Kasumi-1 (cell line): ENCODE measurements at regions not wholly inside any gene's neighbourhood (a gene's known extent, or its start where the extent isn't known, plus 50 kb on each side); places are given as distances from the start of the nearest gene placed in this dataset.

Source experiments
- DNase-seq, 2 experiments: peaks; one replicate each; lab custom pipeline; 2025; lab: John Stamatoyannopoulos, UW

- DNase-seq, result no peak
These were observed 391.8 kb upstream of the ZNF608 start for GRCh38 chr5:125138266-125138665.

DNA sequence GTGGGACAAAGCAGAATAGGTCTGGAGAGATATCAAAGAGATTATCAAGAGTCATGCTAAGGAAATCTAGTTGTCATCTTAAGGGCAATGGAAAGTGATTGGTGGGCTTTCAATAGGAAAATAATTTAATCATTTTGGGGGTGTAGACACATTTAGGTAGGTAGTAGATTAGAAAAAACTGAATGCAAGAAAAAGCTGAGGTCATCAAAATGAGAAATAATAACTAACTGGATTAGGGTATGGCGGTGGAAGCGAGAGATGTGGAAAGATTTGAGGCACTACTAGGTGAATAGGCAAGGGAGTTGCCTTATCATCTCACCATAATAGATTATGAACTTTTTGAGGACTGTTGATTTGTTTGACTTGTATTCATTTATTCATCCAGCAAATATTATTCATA is 393.2 kb upstream of the ZNF608 start:
- no peak for DNase-seq

DNA sequence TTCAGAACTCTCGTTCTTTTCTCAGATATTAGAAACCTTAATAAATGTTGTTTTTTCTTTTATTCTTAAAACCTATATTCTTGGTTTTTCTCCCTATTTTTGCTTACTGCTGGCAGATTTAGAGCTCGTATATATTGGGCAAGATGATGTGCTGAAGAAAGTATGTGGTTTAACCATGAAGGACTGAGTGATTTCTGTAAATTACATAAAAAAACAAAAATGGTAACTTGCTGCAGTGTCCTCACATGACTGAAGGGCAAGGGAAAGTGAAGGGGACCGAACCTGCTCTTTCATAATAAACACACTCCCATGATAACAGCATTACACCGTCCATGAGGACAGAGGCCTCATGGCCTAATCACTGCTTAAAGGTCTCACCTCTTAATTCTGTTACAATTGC is 393.8 kb upstream of the ZNF608 start:
- DNase-seq, result no peak

- DNase-seq, result no peak
These were observed 394.4 kb upstream of the ZNF608 start for GRCh38 chr5:125140855-125141254.

DNA sequence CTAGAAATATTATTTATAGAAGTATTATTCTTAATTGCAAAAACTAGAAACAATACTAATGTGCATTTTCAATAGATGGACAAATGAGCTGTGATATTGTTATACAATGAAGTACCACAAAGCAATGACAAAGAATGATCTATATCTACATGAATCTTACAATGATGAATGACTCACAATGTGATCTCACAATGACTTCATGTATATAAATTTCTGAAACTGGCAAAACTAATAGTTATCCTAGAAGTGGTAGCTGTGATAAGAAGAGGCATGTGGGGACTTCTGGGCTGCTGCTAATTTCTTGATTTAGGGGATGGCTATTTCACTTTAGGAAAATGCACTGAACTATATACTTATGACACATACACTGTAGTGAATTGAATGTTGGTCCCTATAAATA is 396.0 kb upstream of the ZNF608 start:
- no peak for DNase-seq

DNA sequence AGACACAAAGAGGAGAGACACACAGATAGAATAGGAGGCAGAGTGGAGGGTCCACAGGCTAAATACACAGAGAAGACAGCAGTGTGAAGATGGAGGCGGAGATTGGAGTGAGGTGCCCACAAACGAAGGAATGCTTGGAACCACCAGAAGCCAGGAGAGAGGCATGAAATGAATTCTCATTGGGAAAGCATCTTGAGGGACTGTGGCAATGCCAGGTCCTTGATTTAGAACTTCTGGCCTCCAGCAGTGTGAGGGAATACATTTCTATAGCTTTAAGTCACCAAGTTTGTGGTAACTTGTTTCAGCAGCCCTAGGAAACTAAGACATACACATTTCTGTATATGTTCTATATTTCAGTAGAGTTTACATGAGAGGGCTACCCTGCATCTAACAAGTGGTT is 396.6 kb upstream of the ZNF608 start:
- no peak for DNase-seq

- DNase-seq, result no peak
These were observed 401.6 kb upstream of the ZNF608 start for GRCh38 chr5:125148076-125148475.

DNA sequence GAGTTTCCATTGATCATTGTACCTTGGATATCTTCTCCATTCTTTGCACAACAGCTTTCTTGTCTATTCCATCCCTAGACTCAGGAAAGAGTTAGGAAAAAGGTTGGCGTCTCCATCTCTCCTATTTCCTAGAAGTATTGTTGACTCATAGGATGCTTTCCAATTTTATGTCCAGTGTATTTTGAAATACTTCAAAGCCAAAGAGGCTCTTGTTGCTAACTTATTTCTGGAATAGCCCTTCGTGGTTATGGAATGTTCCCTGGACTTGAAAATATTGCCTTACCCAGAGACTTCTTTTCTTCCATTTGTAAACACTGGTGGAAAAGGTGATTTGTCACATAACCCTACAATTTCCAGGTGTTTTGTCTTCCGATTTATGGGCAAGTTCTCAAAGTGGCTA is 402.3 kb upstream of the ZNF608 start:
- no peak for DNase-seq

- no peak for DNase-seq
These were observed 402.7 kb upstream of the ZNF608 start for GRCh38 chr5:125149110-125149509.

GRCh38 chr5:125149527-125149926 is 403.1 kb upstream of the ZNF608 start:
- DNase-seq, result no peak

DNA sequence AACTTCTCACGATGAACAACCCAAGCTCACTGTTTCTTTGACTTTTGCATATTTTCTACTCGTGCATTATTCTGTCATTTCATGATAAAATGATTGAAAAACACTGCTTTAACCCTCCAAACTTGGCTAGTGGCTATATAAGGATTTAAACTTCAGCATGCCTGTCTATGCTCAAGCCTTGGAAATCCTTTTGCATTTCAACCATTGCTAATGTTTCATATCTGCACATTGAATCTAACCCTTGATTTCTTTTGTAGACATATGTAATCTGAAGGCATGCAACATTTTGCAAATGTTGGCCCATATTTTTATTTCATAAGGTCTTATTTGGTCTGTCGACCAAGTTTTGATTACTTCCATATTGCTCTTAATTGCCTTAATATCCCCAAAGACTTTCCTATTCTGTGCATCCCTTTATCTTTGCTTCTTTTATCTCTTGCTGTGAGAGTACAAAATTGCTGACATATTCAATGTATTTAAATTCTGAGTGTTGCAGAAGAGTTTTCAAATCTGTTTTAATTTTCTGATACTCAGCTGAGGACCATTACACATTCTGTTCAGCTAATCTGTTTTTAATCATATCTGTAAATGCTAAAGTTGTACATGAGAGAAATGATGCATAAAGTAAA is 403.7 kb upstream of the ZNF608 start:
- no peak for DNase-seq

GRCh38 chr5:125151150-125151900 is 404.9 kb upstream of the ZNF608 start:
- no peak for DNase-seq

DNA sequence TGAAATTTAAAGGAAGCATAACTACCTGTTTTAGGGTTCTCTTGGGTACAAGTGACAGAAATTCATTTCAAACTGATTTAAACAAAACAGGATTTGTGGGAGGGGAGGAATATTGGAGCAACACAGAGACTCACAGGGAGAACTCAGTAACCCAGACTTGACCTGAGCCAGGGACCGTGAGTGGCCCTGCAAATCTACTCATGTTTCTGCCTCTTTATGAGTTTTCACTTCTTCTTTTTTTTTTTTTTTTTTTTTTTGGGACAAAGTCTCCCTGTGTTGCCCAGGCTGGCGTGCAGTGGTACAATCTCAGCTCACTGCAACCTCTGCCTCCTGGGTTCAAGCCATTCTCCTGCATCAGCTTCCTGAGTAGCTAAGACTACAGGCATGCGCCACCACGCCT is 405.6 kb upstream of the ZNF608 start:
- no peak for DNase-seq

- DNase-seq, result no peak
These were observed 406.2 kb upstream of the ZNF608 start for GRCh38 chr5:125152461-125153189.

- no peak for DNase-seq
These were observed 406.8 kb upstream of the ZNF608 start for GRCh38 chr5:125153231-125153630.

DNA sequence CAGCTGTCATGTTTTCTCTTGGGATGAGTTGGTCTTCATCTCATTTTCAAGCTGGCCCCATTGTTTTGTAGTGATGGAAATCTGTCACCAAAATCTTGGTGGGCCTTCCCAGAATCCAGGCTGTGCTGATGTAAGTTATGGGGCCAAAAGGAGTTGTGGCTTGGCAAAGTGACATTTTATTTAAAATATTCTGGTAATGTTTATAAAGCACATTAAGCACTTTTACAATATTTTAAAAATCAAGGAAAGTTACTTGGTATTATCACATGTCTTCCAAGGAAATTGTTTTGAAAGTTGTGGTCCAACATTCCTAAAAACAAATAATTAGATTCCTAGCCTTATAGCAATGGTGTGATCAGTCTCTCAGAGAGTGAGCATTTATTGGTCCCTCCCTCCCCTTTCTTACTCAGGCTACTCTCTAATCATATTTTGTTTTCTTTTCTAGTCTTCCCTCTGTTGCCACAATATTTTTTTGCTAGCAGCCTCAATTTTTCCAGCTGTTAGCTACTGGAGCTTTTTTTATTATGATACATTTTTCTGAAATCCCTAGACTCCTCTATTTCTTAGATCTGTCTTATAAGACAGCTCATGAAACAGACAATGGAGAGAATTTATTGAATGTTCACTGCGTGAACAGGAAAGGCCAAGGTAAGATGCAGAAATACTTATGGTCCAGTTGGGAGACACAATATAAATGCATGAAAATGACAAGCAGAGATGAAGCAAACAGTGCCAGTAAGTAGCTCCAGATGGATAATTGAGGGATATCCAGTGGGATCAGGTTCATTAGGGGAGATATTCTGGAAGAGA is 408.1 kb upstream of the ZNF608 start:
- DNase-seq, result no peak

- DNase-seq, result no peak
These were observed 414.5 kb upstream of the ZNF608 start for GRCh38 chr5:125160787-125161502.

DNA sequence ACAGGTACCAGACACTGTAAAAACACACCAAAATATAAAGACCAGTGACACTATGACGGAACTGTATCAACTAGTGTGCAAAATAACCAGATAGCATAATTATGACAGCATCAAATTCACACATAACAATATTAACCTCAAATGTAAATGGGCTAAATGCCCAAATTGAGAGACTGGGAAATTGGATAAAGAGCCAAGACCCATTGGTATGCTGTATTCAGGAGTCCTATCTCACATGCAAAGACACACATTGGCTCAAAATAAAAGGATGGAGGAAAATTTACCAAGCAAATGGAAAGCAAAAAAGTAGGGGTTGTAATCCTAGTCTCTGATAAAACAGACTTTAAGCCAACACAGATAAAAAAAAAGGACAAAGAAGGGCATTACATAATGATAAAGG is 416.3 kb upstream of the ZNF608 start:
- no peak for DNase-seq

DNA sequence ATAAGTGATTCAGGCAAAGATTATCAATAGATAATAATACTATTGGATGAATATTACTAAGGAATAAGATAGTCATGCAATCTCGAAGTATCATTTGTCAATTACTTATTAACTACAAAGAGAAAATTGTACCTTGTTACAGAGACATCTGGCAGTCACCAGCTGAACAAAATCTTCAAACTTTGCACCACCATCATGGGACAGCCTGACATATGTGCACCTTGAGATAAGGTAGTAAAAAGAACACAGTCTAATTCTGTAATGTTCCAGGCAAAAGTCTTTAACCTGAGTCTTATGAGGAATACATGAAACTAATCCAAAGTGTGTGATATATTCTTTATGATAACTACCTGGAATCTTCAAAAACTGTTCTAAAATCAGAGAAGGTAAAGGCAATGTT is 423.0 kb upstream of the ZNF608 start:
- DNase-seq, result no peak

DNA sequence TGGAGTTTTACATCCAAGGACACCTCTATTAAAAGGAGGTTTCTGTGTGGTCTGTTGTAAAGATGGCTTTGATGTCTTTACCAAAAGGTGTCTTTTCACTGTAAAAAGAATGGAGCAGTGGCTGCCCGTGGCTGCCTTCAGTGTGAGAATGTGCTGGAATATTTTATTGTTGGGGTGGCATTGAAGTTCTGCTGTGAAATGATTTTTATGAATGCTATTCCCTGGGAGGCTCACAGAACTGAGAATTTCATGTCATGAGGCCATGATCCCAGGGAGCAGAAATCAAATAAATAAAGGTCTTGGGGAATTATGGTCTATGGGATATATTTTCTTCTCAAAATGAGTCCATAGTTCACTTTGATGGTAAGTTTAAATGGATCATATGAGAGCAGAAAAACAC is 425.2 kb upstream of the ZNF608 start:
- DNase-seq, result no peak

GRCh38 chr5:125175348-125176004 is 429.0 kb upstream of the ZNF608 start:
- no peak for DNase-seq
